ENCODE measurements at regions not wholly inside any gene's neighbourhood (a gene's known extent, or its start where the extent isn't known, plus 50 kb on each side); places are given as distances from the start of the nearest gene placed in this dataset.

DNA sequence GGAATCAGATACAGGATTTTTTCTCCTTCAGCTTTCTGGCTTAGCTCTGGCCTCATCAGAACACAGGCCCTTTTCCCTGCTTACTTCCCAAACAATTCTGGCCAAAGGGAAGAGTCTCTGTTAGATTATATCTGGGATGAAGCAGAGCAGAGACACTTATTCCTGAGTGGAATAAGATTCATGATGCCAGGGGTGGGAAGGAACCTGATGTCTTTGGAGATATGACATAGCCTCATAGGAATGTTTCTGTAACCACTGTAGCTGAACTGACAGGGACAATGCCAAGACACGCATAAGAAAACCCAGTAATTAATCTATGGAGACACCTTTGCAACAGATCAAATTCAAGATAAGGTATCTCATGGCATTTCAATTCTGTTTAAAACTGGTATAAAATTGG, 177.1 kb upstream of the RAG2 start:
- POLR2A ChIA-PET, result no interaction called here
- H3K27ac ChIP-seq (ENCODE audit: low read length), result no peak overlapping the region
- no peak overlapping the region for H3K4me3 ChIP-seq (ENCODE audit: low read depth in 2 of 2, low read length in 2 of 2)
- no TSS peak for BruUV-seq (replicated peaks)
- no peaks in the 10 kb centered on the region for H3K4me1 ChIP-seq (ENCODE audit: control insufficient read depth, insufficient read depth, low read length)
- DNase-seq (ENCODE audit: low read depth, low spot score) (no peak), ATAC-seq (no peak)
- no peaks in the 10 kb centered on the region for H3K36me3 ChIP-seq (ENCODE audit: control insufficient read depth, insufficient read depth, low read length)
- in situ Hi-C loops (cut with HindIII; ENCODE audit: low pct_unique_long_range_greater_than_20kb, low sequenced_read_pairs), result no loop called here
- CTCF ChIA-PET, result no interaction called here
- intact Hi-C loops (cut with micrococcal nuclease; ENCODE audit: unreplicated experiment), result no loop called here
- H3K27me3 ChIP-seq (ENCODE audit: control insufficient read depth, insufficient read depth, low read length), result no peaks in the 10 kb centered on the region
- no peaks in the 10 kb centered on the region for H3K9me3 ChIP-seq (ENCODE audit: control insufficient read depth, insufficient read depth, low read depth, low read length)
- TF ChIP-seq TCF7L2 (IDR thresholded peaks at IDR 0.05; ENCODE audit: low read depth, low read length) (no peak), CTCF (IDR thresholded peaks at IDR 0.05) (no peak), REST (IDR thresholded peaks at IDR 0.05; ENCODE audit: insufficient read depth in 1 of 2, low read depth in 2 of 2, low read length in 1 of 2) (no peak), POLR2AphosphoS5 (IDR thresholded peaks at IDR 0.05; ENCODE audit: low read depth, low read length) (no peak), SIN3A (IDR thresholded peaks at IDR 0.05; ENCODE audit: borderline replicate concordance, insufficient read depth, low read depth, low read length) (no peak)

- ChIA-PET CTCF (no interaction called here), POLR2A (no interaction called here)
- Histone ChIP-seq H3K27ac (ENCODE audit: low read length) (no peak overlapping the region), H3K4me3 (ENCODE audit: low read depth in 2 of 2, low read length in 2 of 2) (no peak overlapping the region), H3K27me3 (ENCODE audit: control insufficient read depth, insufficient read depth, low read length) (no peaks in the 10 kb centered on the region), H3K9me3 (ENCODE audit: control insufficient read depth, insufficient read depth, low read depth, low read length) (no peaks in the 10 kb centered on the region), H3K36me3 (ENCODE audit: control insufficient read depth, insufficient read depth, low read length) (no peaks in the 10 kb centered on the region), H3K4me1 (ENCODE audit: control insufficient read depth, insufficient read depth, low read length) (no peaks in the 10 kb centered on the region)
- in situ Hi-C loops (cut with HindIII; ENCODE audit: low pct_unique_long_range_greater_than_20kb, low sequenced_read_pairs), result no loop called here
- ATAC-seq (no peak), DNase-seq (ENCODE audit: low read depth, low spot score) (no peak)
- TF ChIP-seq POLR2AphosphoS5 (IDR thresholded peaks at IDR 0.05; ENCODE audit: low read depth, low read length), result no peak
- TF ChIP-seq TCF7L2 (IDR thresholded peaks at IDR 0.05; ENCODE audit: low read depth, low read length), result no peak
- TF ChIP-seq CTCF (IDR thresholded peaks at IDR 0.05), result no peak
- TF ChIP-seq REST (IDR thresholded peaks at IDR 0.05; ENCODE audit: insufficient read depth in 1 of 2, low read depth in 2 of 2, low read length in 1 of 2), result no peak
- no peak for TF ChIP-seq SIN3A (IDR thresholded peaks at IDR 0.05; ENCODE audit: borderline replicate concordance, insufficient read depth, low read depth, low read length)
- intact Hi-C loops (cut with micrococcal nuclease; ENCODE audit: unreplicated experiment), result no loop called here
- no TSS peak for BruUV-seq (replicated peaks)
Measured at GRCh38 chr11:36774603-36775002, 176.6 kb upstream of the RAG2 start.

All from Panc1 (cell line).